Fibroblast of lung (primary cell): ENCODE measurements at regions not wholly inside any gene's neighbourhood (a gene's known extent, or its start where the extent isn't known, plus 50 kb on each side); places are given as distances from the start of the nearest gene placed in this dataset.

Experiments used
- DNase-seq, 2 donors: peaks; one replicate each; pipeline versions ENCODE4 v3.0.0 to v3.0.0-alpha.2; 2010; ENCODE audit warnings: low read depth in 2 of 2
- H2AFZ ChIP-seq: 2 replicates; pipeline ENCODE4 v1.5.1; 2012; ENCODE audit warnings: low read length, control low read depth, inconsistent platforms
- H3K27ac ChIP-seq: 2 replicates; pipeline ENCODE4 v1.5.1; 2011; ENCODE audit warnings: low read length, control low read depth; ENCODE audit not compliant: insufficient read depth
- H3K27me3 ChIP-seq: 2 replicates; pipeline ENCODE4 v1.5.1; 2011; ENCODE audit warnings: mild to moderate bottlenecking, low read length; ENCODE audit not compliant: control insufficient read depth, insufficient read depth
- H3K36me3 ChIP-seq: 2 replicates; pipeline ENCODE4 v1.5.1; 2011; ENCODE audit warnings: low read length; ENCODE audit not compliant: control insufficient read depth, insufficient read depth
- H3K4me1 ChIP-seq: 2 replicates; pipeline ENCODE4 v1.5.1; 2011; ENCODE audit warnings: low read length; ENCODE audit not compliant: control insufficient read depth, insufficient read depth; ENCODE audit errors: extremely low read depth
- H3K4me2 ChIP-seq: 2 replicates; pipeline ENCODE4 v1.5.1; 2011; ENCODE audit warnings: low read length, control low read depth; ENCODE audit not compliant: insufficient read depth; ENCODE audit errors: extremely low read depth
- H3K4me3 ChIP-seq, 4 experiments: fragments of 200-600 bp in 1 of 4; sonication (generic) in 1 of 4; replicated peaks in 1 of 4; 2 replicates each; pipeline ENCODE4 v1.5.1; 2011 to 2016; ENCODE audit warnings: low read length in 4 of 4, low read depth in 3 of 4, mild to moderate bottlenecking in 3 of 4, control low read depth in 2 of 4, inconsistent platforms in 1 of 4, mixed read lengths in 1 of 4; ENCODE audit not compliant: insufficient read depth in 1 of 4; ENCODE audit errors: control extremely low read depth in 1 of 4
- H3K79me2 ChIP-seq: 2 replicates; pipeline ENCODE4 v1.5.1; 2012; ENCODE audit warnings: mild to moderate bottlenecking, low read length, inconsistent platforms; ENCODE audit not compliant: control insufficient read depth, insufficient read depth
- H3K9ac ChIP-seq: 2 replicates; pipeline ENCODE4 v1.5.1; 2011; ENCODE audit warnings: mild to moderate bottlenecking, low read length, control low read depth; ENCODE audit not compliant: insufficient read depth
- H3K9me3 ChIP-seq: 2 replicates; pipeline ENCODE4 v1.5.1; 2012; ENCODE audit warnings: low read depth, low read length; ENCODE audit not compliant: control insufficient read depth, insufficient read depth
- H4K20me1 ChIP-seq: 2 replicates; pipeline ENCODE4 v1.5.1; 2011; ENCODE audit warnings: low read length; ENCODE audit not compliant: control insufficient read depth, insufficient read depth; ENCODE audit errors: extremely low read depth
- EZH2 ChIP-seq: IDR thresholded peaks from 2 replicates; pipeline ENCODE4 v1.5.1; 2012; ENCODE audit warnings: low read length, control low read depth, mild to moderate bottlenecking; ENCODE audit errors: missing control alignments
- TF ChIP-seq, protein P1 (sequence below), 2 donors: IDR thresholded peaks in 1 of 2; conservative IDR thresholded peaks in 1 of 2; 1 replicate in 1 of 2; 2 replicates in 1 of 2; pipeline ENCODE4 v1.5.1; 2011 to 2012; ENCODE audit warnings: low read length in 2 of 2, control low read depth in 1 of 2, inconsistent platforms in 1 of 2, low read depth in 1 of 2, mild to moderate bottlenecking in 1 of 2

DNA sequence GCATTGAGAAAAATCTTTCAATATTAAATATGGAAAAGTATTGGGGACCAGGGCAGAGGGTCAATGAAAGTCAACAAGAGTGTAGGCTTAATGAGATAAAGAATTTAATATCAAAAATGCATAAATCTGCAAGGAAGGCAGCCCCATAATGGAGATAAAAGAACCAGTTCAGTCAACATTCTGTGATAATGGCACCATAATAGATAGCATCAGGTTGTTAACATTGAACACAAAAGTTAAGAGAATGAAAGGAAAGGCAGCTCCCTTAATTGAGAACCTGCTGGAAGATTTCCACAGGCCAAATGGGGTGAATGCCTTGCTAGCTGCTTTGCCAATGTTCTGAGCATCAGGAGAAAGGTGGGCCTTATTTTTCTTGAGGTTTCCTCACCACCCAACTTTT is 60.4 kb upstream of the TMEM33 start:
- Histone ChIP-seq H3K4me2 (no peak overlapping the region), H3K79me2 (no peaks in the 10 kb centered on the region), H4K20me1 (no peaks in the 10 kb centered on the region), H3K9me3 (no peaks in the 10 kb centered on the region), H3K4me3 (no peak overlapping the region), H3K36me3 (no peaks in the 10 kb centered on the region), H3K9ac (no peak overlapping the region), H3K27me3 (peaks cover 56% of the 10 kb centered on the region), H2AFZ (no peak overlapping the region), H3K4me1 (no peaks in the 10 kb centered on the region), H3K27ac (no peak overlapping the region)
- TF ChIP-seq, protein P1, sequence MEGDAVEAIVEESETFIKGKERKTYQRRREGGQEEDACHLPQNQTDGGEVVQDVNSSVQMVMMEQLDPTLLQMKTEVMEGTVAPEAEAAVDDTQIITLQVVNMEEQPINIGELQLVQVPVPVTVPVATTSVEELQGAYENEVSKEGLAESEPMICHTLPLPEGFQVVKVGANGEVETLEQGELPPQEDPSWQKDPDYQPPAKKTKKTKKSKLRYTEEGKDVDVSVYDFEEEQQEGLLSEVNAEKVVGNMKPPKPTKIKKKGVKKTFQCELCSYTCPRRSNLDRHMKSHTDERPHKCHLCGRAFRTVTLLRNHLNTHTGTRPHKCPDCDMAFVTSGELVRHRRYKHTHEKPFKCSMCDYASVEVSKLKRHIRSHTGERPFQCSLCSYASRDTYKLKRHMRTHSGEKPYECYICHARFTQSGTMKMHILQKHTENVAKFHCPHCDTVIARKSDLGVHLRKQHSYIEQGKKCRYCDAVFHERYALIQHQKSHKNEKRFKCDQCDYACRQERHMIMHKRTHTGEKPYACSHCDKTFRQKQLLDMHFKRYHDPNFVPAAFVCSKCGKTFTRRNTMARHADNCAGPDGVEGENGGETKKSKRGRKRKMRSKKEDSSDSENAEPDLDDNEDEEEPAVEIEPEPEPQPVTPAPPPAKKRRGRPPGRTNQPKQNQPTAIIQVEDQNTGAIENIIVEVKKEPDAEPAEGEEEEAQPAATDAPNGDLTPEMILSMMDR (conservative IDR thresholded peaks at IDR 0.05 in 1 of 2, IDR thresholded peaks at IDR 0.05 in 1 of 2; ENCODE audit: low read depth in 1 of 2, low read length in 2 of 2): no peak
- TF ChIP-seq EZH2: no peak
- no peak for DNase-seq

DNA sequence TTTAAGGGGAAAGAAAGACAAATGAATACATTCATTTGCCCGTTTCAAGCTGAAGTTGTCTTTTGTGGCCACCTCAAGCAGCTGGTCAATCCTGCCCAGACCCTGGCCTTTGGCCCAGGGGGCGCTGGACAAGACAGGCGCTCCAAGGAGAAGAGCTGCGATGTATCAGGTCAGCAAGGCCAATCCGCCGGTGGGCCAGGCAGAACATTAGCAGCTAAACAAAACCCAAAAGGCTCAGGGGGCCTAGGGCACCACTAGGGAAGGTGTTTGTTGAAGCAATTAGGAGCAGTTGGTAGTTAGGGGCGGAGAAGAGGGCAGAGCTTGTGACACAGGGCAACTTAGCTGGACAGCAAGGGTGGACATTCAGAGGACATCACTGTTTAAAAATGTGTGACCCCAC is 60.8 kb upstream of the TMEM33 start:
- H3K27ac ChIP-seq: no peak overlapping the region

DNA sequence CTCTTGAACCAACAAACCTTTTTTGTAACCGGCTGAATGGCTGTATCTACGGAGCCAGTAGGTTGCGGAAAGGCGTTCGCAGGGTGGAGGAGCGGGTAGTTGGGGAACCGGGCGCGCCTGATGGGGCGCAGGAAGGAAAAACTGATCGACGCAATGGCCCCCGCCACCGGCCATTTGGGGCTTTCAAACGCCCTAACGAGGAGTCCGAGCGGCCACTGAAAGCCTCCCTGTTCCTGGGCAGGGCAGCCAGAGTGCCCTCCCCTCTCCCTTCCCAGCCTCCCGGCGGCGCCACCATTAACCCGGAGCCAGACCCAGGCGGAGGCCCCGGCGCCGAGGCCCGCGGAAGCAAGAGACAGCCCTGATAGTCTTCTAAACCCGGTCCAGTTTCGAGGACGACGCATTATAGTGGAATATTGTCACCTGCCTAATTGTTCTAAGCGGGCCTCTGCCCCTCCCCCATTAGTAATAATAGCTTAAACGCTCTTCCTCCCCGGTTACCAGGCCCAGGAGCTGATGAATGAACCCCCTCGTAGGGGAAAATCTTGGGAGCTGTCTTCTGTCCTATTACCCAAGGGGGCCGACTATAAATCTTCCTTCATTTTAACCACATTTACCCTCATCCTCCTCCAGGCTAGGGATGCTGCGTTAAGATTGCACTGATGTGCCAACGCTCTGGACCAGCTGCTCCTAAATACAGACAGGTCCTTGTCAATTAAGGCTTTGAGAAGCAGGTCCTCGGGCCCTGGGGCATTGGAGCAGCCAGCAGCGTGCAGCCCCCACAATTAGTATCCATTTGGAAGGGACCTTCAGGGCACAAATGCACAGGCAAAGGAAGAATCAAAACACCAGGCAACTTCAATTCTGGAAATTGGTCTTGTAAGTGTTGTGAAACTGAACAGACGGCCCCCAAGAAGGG is 61.6 kb upstream of the TMEM33 start:
- no peaks in the 10 kb centered on the region for H4K20me1 ChIP-seq
- H3K4me2 ChIP-seq: no peak overlapping the region
- H3K36me3 ChIP-seq: no peaks in the 10 kb centered on the region
- no peaks in the 10 kb centered on the region for H3K4me1 ChIP-seq
- H3K79me2 ChIP-seq: no peaks in the 10 kb centered on the region
- TF ChIP-seq, protein P1 (conservative IDR thresholded peaks at IDR 0.05 in 1 of 2, IDR thresholded peaks at IDR 0.05 in 1 of 2; ENCODE audit: low read depth in 1 of 2, low read length in 2 of 2): no peak
- peak; percentile 2 for TF ChIP-seq EZH2
- peaks cover 44% of the 10 kb centered on the region for H3K27me3 ChIP-seq
- H3K9me3 ChIP-seq: no peaks in the 10 kb centered on the region
- no peak overlapping the region for H2AFZ ChIP-seq
- no peak overlapping the region for H3K27ac ChIP-seq
- H3K9ac ChIP-seq: no peak overlapping the region
- no peak overlapping the region for H3K4me3 ChIP-seq
- DNase-seq: no peak

More for the DNA sequence above, 60.8 kb upstream of the TMEM33 start:
- Histone ChIP-seq H3K9me3 (no peaks in the 10 kb centered on the region), H3K79me2 (no peaks in the 10 kb centered on the region), H3K4me1 (no peaks in the 10 kb centered on the region), H3K27me3 (peaks cover 51% of the 10 kb centered on the region), H3K4me2 (no peak overlapping the region), H3K4me3 (no peak overlapping the region), H2AFZ (no peak overlapping the region), H3K36me3 (no peaks in the 10 kb centered on the region), H4K20me1 (no peaks in the 10 kb centered on the region), H3K9ac (no peak overlapping the region)
- no peak for DNase-seq
- TF ChIP-seq, protein P1 (conservative IDR thresholded peaks at IDR 0.05 in 1 of 2, IDR thresholded peaks at IDR 0.05 in 1 of 2; ENCODE audit: low read depth in 1 of 2, low read length in 2 of 2): no peak
- TF ChIP-seq EZH2: no peak
